Endometrium (tissue), 2 donors: ENCODE measurements at regions not wholly inside any gene's neighbourhood (a gene's known extent, or its start where the extent isn't known, plus 50 kb on each side); places are given as distances from the start of the nearest gene placed in this dataset.

Experiments
- FAIRE-seq: peaks from 2 replicates; lab custom pipeline; 2012; peaks lifted over from hg19 to GRCh38; lab: Jason Lieb, UNC
- donor health status: control.
- donor health status: control.

DNA sequence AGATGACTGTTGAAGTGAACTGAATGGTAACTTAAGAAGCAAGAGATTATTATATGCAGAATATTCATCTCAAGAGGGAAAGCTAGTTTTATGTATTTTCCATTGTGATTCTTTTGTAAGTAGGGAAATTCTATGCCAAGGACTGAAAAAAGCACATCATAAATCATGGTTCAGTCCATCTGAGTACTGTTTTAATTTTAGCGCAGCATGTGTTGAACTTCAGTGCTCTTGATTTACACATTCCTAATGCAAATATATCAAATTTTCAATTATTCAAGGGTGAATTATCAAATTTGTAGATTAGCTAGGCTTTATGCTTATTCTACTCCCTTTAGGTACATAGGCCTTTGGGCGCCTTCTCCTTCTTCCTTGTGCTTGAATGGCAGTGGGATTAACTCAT is 50.3 kb upstream of the TCF12 start:
- FAIRE-seq, result no peak

DNA sequence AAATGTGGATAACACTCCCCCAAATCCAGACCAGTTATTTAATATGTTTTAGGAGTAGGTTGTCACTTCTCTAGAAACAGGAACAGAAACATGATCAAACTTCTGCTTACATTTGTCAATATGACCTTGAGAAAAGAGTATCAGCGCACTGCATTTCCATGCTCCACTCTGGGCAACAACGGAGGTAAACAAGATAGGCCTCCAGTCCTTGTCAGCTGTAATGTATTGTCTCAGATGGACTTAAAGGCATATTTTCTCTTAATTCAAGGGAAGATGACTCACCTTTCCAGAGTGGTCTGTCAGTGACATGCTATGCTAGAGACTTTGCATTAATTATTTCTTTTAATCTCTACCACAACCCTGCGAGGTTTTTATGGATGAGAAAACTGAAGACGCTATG is 51.6 kb upstream of the TCF12 start:
- no peak for FAIRE-seq

- FAIRE-seq, result no peak
Observed at GRCh38 chr15:56857828-56858227, 60.6 kb upstream of the TCF12 start.

GRCh38 chr15:56856934-56857333 is 61.5 kb upstream of the TCF12 start:
- no peak for FAIRE-seq

DNA sequence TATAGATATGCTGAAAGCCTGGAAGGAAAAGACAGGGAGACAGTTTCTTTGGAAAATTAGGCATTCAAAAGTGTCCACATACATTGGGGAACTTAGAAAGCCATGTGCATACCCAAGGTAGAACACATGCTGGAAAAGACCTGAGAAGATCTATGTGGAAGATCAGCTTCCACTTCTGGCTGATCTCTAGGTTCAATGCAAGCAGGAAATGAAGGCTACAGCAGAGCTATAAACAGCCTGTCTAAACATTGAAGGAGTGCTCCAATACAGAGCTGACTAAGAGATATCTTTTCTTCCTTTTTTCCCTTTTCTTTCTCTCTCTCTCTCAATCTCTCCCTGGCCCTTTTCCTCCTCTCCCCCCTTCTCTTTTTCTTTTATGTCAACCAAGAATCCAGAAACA is 73.6 kb upstream of the TCF12 start:
- no peak for FAIRE-seq

DNA sequence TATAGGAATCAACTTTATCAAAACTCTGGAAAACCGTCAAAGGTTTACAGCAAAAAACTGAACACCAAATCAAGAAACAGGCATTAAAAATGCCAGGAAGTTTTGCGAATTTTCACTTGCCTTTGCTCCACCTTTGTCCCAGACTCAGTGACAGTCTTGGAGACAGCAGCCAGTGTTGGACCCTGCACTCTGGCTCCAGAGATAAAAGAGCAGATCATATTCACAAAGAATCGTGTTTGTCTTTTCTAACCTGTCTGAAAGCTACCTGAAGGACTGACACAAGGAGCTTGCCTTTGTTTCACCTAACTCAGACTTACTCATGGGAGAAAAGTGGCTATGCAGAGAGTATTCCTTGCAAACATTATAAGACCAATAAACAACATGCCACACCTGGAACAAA is 74.0 kb upstream of the TCF12 start:
- no peak for FAIRE-seq

DNA sequence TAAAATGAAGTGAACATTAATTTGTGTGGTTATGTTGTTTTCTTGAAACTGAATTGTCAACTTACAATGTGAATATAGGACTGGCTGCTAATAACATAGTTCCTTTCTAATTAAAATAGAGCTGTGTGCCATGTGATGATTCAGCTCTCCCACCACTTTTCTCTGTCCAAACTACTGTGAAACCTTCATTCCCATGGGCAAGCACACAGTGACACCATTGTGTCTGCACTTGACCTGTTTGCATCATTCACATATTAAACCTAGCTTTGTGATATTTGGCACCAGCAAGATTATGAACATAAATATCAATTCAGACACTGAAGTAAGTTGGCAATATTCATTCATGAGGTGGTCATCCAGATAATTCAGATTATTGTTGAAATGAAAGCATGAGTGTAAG is 78.8 kb upstream of the TCF12 start:
- FAIRE-seq, result no peak

DNA sequence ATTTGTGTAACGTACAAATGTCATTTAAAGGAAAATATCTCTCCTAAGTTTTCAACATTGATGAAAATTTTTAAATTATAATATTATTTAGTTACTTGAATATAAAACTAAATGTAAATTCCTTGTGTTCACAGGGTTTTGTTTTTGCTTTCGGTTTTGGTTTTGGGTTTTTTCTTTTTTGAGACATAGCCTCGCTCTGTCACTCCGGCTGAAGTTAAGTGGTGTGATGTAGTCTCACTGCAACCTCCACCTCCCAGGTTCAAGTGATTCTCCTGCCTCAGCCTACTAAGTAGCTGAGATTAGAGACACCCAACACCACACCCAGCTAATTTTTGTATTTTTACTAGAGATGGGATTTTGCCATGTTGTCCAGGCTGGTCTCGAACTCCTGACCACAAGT is 79.3 kb upstream of the TCF12 start:
- FAIRE-seq, result no peak

- FAIRE-seq, result no peak
Observed at GRCh38 chr15:56838085-56838484, 80.4 kb upstream of the TCF12 start.

- FAIRE-seq, result no peak
Observed at GRCh38 chr15:56837273-56837672, 81.2 kb upstream of the TCF12 start.

DNA sequence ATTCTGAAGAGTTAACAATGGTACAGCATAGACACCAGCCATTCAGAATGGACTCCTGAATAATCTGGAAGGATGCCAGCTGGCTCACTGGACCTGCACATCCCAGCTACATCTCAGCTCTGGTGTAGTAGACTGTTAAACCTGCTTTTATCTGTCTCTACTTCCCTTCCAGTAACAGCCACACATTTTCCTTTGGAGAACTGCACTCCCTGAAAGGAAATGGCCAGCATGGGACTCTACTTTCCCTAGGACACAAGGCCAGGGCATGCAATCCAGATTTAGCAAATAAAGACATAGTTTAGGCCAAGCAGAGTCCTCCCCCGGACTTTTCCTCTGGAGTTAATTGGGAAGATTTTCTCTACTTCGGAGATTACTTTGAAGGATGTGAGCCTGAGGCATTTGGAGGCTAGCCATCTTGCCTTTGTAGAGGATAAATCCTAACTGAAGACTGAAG is 82.7 kb upstream of the TCF12 start:
- FAIRE-seq, result no peak

- no peak for FAIRE-seq
Observed at GRCh38 chr15:56832125-56832524, 86.3 kb upstream of the TCF12 start.

GRCh38 chr15:56831467-56832005 is 86.9 kb upstream of the TCF12 start:
- FAIRE-seq, result no peak

GRCh38 chr15:56824175-56824574 is 90.9 kb upstream of the ZNF280D start:
- no peak for FAIRE-seq

DNA sequence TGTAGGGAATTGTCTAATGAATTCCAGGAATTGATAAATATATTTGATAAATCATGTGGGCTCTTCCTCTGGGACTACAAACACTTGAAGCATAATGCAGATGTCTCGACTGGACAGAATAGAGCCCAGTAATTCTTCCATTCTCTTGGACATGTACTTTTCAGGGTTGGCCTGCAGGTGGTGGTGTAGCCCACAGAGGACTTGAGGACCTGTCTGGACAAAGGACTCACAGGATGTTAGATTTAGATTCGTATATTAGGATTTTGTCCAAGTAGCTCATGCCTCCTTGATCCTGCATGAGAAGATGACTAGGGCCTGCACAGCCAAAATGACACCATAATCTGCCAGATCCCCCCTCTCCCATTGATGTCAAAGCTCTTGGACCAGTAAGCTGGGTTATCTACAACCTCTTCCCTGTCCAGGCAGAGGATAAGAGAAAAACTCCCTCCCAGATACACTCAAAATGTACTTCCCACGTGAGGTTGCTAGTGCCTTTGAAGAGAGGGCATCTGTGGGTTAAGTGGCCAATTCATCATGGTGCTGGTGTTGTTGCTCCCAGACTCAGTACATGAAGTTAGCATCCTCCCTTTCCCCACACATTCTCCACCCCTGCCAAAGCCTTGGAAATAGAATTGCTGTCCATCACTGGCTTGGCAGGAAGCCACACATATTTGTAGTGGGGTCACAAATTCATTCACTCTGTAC is 88.6 kb upstream of the ZNF280D start:
- FAIRE-seq, result no peak

- no peak for FAIRE-seq
Observed at GRCh38 chr15:56820333-56820732, 87.0 kb upstream of the ZNF280D start.

DNA sequence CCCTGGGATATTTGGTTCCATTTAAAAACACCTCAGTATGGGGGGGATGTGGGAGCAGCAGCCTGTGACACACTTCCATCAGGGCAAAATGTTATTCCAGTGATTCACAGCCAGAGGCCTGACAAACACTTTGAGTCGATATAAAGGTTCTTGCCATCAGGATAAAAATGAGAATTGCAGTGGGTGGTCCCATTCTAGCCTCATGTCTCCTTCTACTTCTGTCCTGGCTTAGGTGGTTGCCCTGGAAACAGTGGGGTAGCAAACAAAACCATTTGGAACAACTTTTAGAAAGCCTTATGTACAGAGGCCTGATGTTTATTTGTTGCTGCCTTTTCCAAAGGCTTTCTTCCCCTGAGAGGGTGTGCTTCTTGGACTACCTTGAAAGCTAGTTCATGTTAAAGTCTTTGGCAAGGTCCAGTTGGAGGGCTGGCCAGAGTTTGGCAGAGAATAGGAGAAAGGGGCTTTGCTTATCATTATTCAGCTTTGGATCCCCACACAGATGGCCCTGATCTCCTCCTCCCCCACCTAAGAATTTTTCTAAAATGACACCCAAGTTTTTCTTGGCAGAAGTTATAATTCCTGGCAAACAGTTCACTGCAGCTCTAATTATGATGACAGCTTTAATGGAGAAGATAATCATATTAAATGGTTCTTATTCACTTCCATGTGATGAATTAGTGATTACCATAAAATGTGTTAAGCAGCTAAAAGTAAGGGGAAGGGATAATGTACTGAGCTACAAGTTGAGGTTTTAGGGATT is 84.2 kb upstream of the ZNF280D start:
- FAIRE-seq, result no peak

DNA sequence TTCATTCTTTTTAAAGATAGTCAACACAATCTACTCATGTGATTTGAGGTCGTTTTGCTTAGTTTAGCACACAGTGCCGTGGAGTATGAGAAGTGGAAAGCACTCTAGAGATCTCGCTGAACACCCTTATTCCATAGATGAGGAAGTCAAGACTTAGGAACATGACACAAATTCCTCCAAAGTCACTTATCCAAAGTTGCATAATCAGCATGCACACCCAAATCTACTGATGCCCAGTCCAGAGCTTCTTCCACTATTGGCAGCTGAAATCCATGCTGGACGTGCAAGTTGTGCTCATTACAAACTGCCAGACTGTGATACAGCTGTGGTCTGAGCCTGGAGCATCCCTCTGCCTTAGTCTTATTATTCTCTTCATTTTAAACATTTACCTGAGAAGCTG is 83.5 kb upstream of the ZNF280D start:
- FAIRE-seq, result no peak

DNA sequence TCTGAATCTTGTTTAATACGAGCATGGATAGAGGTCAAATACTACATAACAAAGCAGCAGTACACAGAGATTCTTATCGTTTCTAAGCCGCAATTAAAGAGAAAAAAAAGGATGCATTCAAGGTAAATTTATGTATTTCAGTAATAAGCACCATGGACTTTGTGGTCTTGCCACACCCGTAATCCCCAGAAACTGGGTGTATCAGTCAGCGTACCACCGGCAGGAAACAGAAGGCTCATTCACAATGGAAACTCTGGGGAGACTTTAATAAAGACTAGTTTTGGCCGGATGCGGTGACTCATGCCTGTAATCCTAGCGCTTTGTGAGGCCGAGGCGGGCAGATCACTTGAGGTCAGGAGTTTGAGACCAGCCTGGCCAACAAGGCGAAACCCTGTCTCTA is 81.9 kb upstream of the ZNF280D start:
- no peak for FAIRE-seq

- FAIRE-seq, result no peak
Observed at GRCh38 chr15:56814429-56814828, 81.1 kb upstream of the ZNF280D start.

GRCh38 chr15:56813995-56814394 is 80.7 kb upstream of the ZNF280D start:
- FAIRE-seq, result no peak

DNA sequence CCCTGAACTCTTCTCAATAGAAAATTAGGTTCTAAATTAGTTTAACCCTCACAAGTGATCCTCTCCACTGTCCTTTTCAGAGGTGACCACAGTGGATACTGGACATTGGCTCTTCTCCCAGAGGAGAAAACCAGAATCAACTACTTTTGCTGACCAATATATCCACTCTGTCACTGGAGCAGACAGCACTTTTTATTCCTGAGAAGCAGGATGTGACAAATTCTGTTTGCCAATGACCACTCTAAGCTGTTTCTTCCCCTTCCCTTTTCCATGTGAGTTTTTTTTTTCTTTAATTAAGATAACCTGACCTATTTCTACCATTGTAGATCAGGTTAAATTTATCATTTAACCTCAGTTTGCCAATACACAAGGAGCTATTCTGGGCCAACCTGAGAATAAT is 79.7 kb upstream of the ZNF280D start:
- FAIRE-seq, result no peak

DNA sequence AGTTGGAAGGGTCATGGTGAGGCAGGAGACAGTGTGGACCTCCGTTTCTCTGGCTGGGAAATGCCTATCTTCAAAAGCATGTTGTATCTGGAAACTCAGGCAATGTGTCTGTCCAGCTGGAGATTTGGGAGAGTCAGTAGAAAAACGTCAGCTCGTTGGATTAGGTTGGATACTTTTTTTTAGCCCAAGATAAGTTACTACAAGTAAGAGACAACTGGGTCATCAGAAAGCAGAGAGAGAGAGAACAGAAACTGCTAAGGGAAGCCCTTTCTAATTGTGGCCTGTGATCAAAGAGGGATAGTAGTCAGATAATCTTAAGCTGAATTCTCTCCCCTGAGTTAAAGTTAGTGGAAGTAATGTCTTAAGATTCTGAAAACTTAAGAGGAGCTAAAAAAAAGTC is 78.9 kb upstream of the ZNF280D start:
- FAIRE-seq, result no peak

DNA sequence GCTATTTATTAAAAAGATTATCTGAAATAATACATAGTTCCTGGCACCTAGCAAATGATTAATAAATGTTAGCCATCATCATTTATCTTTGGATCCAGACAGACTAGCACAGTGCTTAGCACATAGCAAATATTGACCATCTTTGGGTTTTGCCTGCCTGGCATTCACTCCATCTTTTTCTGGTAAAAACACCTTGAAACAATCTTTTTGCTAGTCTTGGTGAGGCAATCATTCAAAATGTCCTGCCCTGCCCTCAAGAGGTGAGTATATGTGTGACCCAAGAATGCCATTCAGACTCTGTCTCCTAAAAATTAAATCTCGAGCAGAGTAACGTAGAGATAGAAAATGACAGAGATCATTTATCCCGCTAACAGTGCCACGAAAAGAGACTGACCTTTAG is 78.3 kb upstream of the ZNF280D start:
- FAIRE-seq, result no peak
